Calu3 (cell line): ENCODE measurements at regions not wholly inside any gene's neighbourhood (a gene's known extent, or its start where the extent isn't known, plus 50 kb on each side); places are given as distances from the start of the nearest gene placed in this dataset.

ENCODE experiments used
- BruUV-seq: library from RNA; stranded (reverse); fragments of 400-500 nt; replicated peaks from 2 replicates; lab custom pipeline; 2021; lab: Mats Ljungman, UMichigan
- CTCF ChIA-PET: fragments of 300-600 bp; sonication (Branson Sonifier 250); formaldehyde crosslinking; loops from one replicate; lab custom pipeline; 2022; ENCODE audit warnings: antibody characterized with exemption; lab: Charles Lee
- DNase-seq: peaks from one replicate; pipeline ENCODE4 v3.0.0; 2022
- H3K27ac Mint-ChIP-seq: one replicate; pipeline ENCODE4 v1.8.0; 2022; ENCODE audit warnings: mixed read lengths; ENCODE audit not compliant: unreplicated experiment
- H3K27me3 Mint-ChIP-seq: one replicate; pipeline ENCODE4 v1.8.0; 2022; ENCODE audit warnings: mixed read lengths; ENCODE audit not compliant: unreplicated experiment
- H3K36me3 Mint-ChIP-seq: one replicate; pipeline ENCODE4 v1.8.0; 2022; ENCODE audit warnings: mild to moderate bottlenecking, moderate library complexity, mixed read lengths; ENCODE audit not compliant: insufficient read depth, unreplicated experiment
- H3K4me1 Mint-ChIP-seq: one replicate; pipeline ENCODE4 v1.8.0; 2022; ENCODE audit warnings: mild to moderate bottlenecking, low read depth, mixed read lengths; ENCODE audit not compliant: unreplicated experiment
- H3K4me3 Mint-ChIP-seq: one replicate; pipeline ENCODE4 v1.8.0; 2022; ENCODE audit warnings: mild to moderate bottlenecking, low read depth, moderate library complexity, mixed read lengths; ENCODE audit not compliant: unreplicated experiment
- H3K9me3 Mint-ChIP-seq: one replicate; pipeline ENCODE4 v1.8.0; 2022; ENCODE audit warnings: low read depth, mixed read lengths; ENCODE audit not compliant: unreplicated experiment
- intact Hi-C: fragments of 100-400 bp; cut with micrococcal nuclease; formaldehyde crosslinking; loops from one replicate; pipeline ENCODE4 v1.10.0; 2022; ENCODE audit not compliant: unreplicated experiment
- TF ChIP-seq, protein P1 (sequence below): fragments of 200-600 bp; IDR thresholded peaks from one replicate; pipeline ENCODE4 v1.8.0; 2022; ENCODE audit warnings: antibody characterized with exemption; ENCODE audit not compliant: unreplicated experiment

DNA sequence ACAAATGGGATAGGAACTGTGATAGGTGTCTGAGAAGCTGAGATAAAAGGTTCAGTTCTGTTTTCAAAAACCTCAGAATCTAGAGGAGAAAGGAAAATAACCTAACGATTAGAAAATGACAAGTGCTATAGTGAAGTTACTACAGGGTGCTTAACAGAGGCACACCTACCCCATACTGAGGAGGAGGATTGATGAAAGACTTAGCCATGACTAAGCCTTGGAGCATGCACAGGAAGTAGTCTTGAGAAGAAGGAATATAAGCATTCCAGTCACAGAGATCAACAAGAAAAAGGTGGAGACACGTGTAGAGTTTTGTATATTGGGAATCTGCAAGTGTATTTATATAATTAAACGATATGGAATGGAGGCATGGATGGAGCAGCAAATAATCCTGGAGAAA lies 1225.5 kb upstream of the CELF2 start:
- intact Hi-C loops = no loop called here
- no TSS peak for BruUV-seq
- TF ChIP-seq, protein P1, sequence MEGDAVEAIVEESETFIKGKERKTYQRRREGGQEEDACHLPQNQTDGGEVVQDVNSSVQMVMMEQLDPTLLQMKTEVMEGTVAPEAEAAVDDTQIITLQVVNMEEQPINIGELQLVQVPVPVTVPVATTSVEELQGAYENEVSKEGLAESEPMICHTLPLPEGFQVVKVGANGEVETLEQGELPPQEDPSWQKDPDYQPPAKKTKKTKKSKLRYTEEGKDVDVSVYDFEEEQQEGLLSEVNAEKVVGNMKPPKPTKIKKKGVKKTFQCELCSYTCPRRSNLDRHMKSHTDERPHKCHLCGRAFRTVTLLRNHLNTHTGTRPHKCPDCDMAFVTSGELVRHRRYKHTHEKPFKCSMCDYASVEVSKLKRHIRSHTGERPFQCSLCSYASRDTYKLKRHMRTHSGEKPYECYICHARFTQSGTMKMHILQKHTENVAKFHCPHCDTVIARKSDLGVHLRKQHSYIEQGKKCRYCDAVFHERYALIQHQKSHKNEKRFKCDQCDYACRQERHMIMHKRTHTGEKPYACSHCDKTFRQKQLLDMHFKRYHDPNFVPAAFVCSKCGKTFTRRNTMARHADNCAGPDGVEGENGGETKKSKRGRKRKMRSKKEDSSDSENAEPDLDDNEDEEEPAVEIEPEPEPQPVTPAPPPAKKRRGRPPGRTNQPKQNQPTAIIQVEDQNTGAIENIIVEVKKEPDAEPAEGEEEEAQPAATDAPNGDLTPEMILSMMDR = no peak
- CTCF ChIA-PET = no interaction called here
- Mint-ChIP-seq H3K9me3 (peaks cover 6% of the 10 kb centered on the region), H3K36me3 (no peaks in the 10 kb centered on the region), H3K27me3 (no peaks in the 10 kb centered on the region), H3K27ac (no peak overlapping the region), H3K4me1 (no peaks in the 10 kb centered on the region), H3K4me3 (no peak overlapping the region)
- no peak for DNase-seq

DNA sequence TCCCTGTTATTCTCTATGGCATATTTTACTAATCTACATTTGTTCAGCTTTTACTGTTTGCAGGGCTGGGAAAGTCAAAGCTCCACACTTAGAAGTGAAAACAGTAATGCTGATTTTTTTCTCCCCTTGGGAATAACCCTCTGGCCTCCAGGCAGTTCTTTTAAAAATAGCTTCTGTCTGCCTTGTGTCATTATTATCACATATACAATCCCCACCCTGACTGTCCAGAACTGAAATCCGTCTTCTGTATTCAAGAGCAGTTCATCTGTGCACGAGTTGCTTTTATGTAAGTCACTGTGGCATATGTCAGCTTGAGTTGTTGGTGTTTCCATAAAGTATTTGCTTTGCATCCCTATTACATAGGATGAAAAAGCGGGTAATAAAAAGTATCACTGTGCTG lies 1221.1 kb upstream of the CELF2 start:
- intact Hi-C loops = no loop called here
- H3K27me3 Mint-ChIP-seq = no peaks in the 10 kb centered on the region
- no peak for DNase-seq
- no peaks in the 10 kb centered on the region for H3K4me1 Mint-ChIP-seq
- no peak overlapping the region for H3K27ac Mint-ChIP-seq
- CTCF ChIA-PET = no interaction called here
- BruUV-seq = no TSS peak
- peaks cover 7% of the 10 kb centered on the region for H3K9me3 Mint-ChIP-seq
- TF ChIP-seq, protein P1 = no peak
- H3K36me3 Mint-ChIP-seq = no peaks in the 10 kb centered on the region
- no peak overlapping the region for H3K4me3 Mint-ChIP-seq

GRCh38 chr10:9800011-9800410 lies 1217.7 kb upstream of the CELF2 start:
- TF ChIP-seq, protein P1 = no peak
- no TSS peak for BruUV-seq
- H3K36me3 Mint-ChIP-seq = no peaks in the 10 kb centered on the region
- no peak overlapping the region for H3K4me3 Mint-ChIP-seq
- CTCF ChIA-PET = no interaction called here
- H3K27ac Mint-ChIP-seq = no peak overlapping the region
- peaks cover 4% of the 10 kb centered on the region for H3K9me3 Mint-ChIP-seq
- intact Hi-C loops = no loop called here
- H3K27me3 Mint-ChIP-seq = no peaks in the 10 kb centered on the region
- no peak for DNase-seq
- no peaks in the 10 kb centered on the region for H3K4me1 Mint-ChIP-seq

DNA sequence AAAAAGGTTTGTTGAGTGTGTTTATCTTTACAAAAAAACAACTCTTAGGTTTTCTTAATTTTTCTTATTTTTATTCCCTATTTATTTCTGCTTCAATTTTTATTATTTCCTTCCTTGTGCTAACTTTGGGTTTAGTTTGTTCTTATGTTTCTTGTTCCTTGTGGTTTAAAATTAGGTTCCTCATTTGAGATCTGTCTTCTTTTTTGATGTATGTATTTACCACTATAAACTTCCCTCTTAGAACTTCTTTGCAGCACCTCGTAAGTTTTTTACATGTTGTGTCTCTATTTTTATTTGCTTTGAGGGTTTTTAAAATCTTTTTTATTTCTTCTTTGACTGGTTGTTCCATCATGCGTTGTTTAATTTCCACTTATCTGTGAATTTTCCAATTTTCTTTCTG lies 1217.1 kb upstream of the CELF2 start:
- Mint-ChIP-seq H3K36me3 (no peaks in the 10 kb centered on the region), H3K4me3 (no peak overlapping the region), H3K9me3 (peaks cover 4% of the 10 kb centered on the region), H3K27me3 (no peaks in the 10 kb centered on the region), H3K4me1 (no peaks in the 10 kb centered on the region), H3K27ac (no peak overlapping the region)
- TF ChIP-seq, protein P1 = no peak
- intact Hi-C loops = no loop called here
- DNase-seq = no peak
- CTCF ChIA-PET = no interaction called here
- no TSS peak for BruUV-seq
